Stomach (tissue), 4 donors: ENCODE measurements at regions not wholly inside any gene's neighbourhood (a gene's known extent, or its start where the extent isn't known, plus 50 kb on each side); places are given as distances from the start of the nearest gene placed in this dataset.

Source experiments
- EP300 ChIP-seq: sonication (generic); formaldehyde crosslinking; IDR thresholded peaks from one replicate; pipeline ENCODE4 v1.6.1; 2017; ENCODE audit warnings: antibody characterized with exemption
- POLR2A ChIP-seq, 4 donors: fragments of 450-650 bp; IDR thresholded peaks; one replicate each; pipeline ENCODE4 v1.6.1; 2016; ENCODE audit warnings: antibody characterized with exemption in 4 of 4, control low read depth in 2 of 4, mild to moderate bottlenecking in 1 of 4, moderate library complexity in 1 of 4
- TF ChIP-seq, protein P1 (sequence below), 7 experiments: fragments of 450-650 bp in 4 of 7; fragments of 200-600 bp in 3 of 7; sonication (generic) in 3 of 7; IDR thresholded peaks; one replicate each; pipeline ENCODE4 v1.5.1; 2016 to 2019; ENCODE audit warnings: antibody characterized with exemption in 7 of 7, control low read depth in 2 of 7, mild to moderate bottlenecking in 1 of 7

DNA sequence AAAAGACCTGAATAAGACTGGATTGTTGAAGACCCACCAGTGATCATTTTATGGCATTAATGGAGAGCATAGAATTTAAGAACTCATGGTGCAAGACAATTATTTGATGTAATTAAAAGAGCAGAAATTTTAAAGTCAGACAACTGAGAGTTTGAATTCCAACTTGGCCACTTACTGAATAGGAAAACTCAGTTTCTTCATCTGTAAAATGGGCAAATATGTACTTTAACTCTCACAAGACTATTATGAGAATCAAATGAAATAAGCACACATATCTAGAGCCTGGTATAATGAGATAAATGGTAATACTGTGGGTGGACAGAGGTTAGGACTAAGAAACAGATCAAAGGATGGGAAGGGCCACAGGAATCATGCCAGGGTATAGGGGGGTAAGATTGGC, 88.0 kb downstream of the SOX9 start:
- TF ChIP-seq, protein P1, sequence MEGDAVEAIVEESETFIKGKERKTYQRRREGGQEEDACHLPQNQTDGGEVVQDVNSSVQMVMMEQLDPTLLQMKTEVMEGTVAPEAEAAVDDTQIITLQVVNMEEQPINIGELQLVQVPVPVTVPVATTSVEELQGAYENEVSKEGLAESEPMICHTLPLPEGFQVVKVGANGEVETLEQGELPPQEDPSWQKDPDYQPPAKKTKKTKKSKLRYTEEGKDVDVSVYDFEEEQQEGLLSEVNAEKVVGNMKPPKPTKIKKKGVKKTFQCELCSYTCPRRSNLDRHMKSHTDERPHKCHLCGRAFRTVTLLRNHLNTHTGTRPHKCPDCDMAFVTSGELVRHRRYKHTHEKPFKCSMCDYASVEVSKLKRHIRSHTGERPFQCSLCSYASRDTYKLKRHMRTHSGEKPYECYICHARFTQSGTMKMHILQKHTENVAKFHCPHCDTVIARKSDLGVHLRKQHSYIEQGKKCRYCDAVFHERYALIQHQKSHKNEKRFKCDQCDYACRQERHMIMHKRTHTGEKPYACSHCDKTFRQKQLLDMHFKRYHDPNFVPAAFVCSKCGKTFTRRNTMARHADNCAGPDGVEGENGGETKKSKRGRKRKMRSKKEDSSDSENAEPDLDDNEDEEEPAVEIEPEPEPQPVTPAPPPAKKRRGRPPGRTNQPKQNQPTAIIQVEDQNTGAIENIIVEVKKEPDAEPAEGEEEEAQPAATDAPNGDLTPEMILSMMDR (IDR thresholded peaks at IDR 0.05): no peak
- TF ChIP-seq POLR2A (IDR thresholded peaks at IDR 0.05): no peak
- no peak for TF ChIP-seq EP300
